ENCODE measurements at regions not wholly inside any gene's neighbourhood (a gene's known extent, or its start where the extent isn't known, plus 50 kb on each side); places are given as distances from the start of the nearest gene placed in this dataset.

- no peaks in the 10 kb centered on the region for H3K9me3 ChIP-seq (ENCODE audit: low read depth, low read length)
- no peaks in the 10 kb centered on the region for H3K27me3 ChIP-seq (ENCODE audit: insufficient read depth, low read length)
- no peak overlapping the region for H3K4me3 ChIP-seq (ENCODE audit: low read length)
- H3K4me1 ChIP-seq (ENCODE audit: insufficient read depth, low read length): no peaks in the 10 kb centered on the region
Measured at GRCh38 chr22:49097171-49097925, 730.3 kb downstream of the BRD1 start.

- no peaks in the 10 kb centered on the region for H3K27me3 ChIP-seq (ENCODE audit: insufficient read depth, low read length)
Measured at GRCh38 chr22:49096476-49096875, 731.2 kb downstream of the BRD1 start.

DNA sequence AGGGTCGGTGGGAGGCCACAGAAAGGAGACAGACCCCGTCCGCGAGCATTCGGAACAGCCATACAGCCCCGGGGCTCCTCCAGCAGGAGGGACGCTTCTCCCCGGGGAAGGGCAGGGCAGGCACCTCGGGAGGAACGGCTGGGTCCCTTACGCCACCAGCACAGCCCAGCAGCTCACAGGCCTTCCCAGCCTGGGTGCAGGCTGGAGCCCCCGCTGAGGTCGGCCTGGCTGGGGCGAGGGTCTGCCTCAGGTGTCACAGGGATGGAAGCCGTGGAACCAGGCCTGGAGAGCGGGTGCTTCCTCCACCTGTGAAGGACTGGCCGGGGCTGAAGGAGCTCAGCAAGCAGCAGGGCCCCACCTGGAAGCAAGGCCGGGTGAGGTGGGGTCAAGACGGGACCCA lies 732.3 kb downstream of the BRD1 start:
- H3K4me3 ChIP-seq (ENCODE audit: low read length): no peak overlapping the region

More at GRCh38 chr22:49096476-49096875, 731.2 kb downstream of the BRD1 start:
- Histone ChIP-seq H3K4me3 (ENCODE audit: low read length) (no peak overlapping the region), H3K9me3 (ENCODE audit: low read depth, low read length) (no peaks in the 10 kb centered on the region), H3K4me1 (ENCODE audit: insufficient read depth, low read length) (no peaks in the 10 kb centered on the region)

DNA sequence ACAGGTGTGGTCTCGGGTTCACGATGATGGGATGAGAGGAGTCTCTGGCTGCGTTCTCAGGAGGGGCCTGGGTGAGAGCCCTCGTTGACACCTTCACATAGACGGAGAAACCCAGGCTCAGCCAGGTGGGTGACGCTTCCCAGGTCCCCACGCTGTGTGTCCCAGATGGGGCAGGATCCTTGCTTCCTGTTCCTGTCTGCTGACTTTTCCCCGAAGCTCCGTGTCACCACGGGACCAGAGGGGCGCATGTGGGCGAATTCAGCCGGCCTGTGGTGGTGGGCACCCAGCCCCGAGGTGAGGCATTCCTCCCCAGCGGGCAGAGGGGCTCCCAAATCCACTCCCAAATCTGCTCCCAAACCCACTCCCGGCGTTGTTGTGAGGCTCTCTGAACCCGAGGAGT lies 732.8 kb downstream of the BRD1 start:
- H3K4me3 ChIP-seq (ENCODE audit: low read length): no peak overlapping the region

More for the DNA sequence above, 732.3 kb downstream of the BRD1 start:
- H3K4me1 ChIP-seq (ENCODE audit: insufficient read depth, low read length): no peaks in the 10 kb centered on the region
- H3K27me3 ChIP-seq (ENCODE audit: insufficient read depth, low read length): no peaks in the 10 kb centered on the region
- H3K9me3 ChIP-seq (ENCODE audit: low read depth, low read length): no peaks in the 10 kb centered on the region

DNA sequence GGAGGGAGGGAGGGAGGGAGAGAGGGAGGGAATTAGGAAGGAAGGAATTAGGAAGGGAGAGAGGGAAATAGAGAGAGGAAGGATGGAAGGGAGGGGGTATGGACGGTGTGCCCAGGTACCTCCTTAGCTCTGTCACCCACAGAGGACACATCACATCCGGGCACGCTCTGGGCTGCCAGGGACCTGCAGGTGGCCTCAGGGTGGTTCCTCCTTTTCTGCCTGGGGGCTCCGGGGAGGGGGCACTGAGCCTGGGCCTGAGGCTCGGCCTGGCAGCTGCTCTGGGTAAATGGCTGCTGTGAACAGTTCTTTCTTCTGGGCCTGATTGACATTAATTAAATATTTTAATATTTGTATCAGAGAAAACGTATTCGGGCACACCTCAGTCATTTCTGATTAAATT lies 733.5 kb downstream of the BRD1 start:
- Histone ChIP-seq H3K4me1 (ENCODE audit: insufficient read depth, low read length) (no peaks in the 10 kb centered on the region), H3K27me3 (ENCODE audit: insufficient read depth, low read length) (no peaks in the 10 kb centered on the region), H3K4me3 (ENCODE audit: low read length) (no peak overlapping the region), H3K9me3 (ENCODE audit: low read depth, low read length) (no peaks in the 10 kb centered on the region)

More for the DNA sequence above, 732.8 kb downstream of the BRD1 start:
- Histone ChIP-seq H3K27me3 (ENCODE audit: insufficient read depth, low read length) (no peaks in the 10 kb centered on the region), H3K4me1 (ENCODE audit: insufficient read depth, low read length) (no peaks in the 10 kb centered on the region), H3K9me3 (ENCODE audit: low read depth, low read length) (no peaks in the 10 kb centered on the region)

GRCh38 chr22:49093192-49093880 lies 734.3 kb downstream of the BRD1 start:
- Histone ChIP-seq H3K4me1 (ENCODE audit: insufficient read depth, low read length) (no peaks in the 10 kb centered on the region), H3K9me3 (ENCODE audit: low read depth, low read length) (no peaks in the 10 kb centered on the region), H3K4me3 (ENCODE audit: low read length) (no peak overlapping the region), H3K27me3 (ENCODE audit: insufficient read depth, low read length) (no peaks in the 10 kb centered on the region)

DNA sequence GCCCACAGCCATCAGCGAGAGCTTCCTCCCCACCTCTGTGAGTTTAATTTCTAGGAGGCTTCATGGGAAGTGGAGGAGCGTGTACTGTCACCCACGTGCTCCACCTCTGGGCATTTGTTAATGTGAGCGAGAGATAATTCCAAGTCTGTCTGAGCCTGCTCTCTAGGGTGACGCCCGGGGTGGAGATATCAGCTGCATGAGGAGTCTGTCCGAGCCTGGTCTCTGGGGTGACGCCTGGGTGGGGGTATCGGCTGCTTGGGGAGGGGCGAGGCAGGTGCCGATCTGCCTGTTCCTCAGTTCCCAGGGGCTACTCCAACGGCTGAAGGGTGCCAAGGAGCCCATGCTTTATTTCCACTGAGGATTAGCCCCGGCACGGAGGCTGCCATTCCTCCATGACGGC lies 735.0 kb downstream of the BRD1 start:
- Histone ChIP-seq H3K4me3 (ENCODE audit: low read length) (no peak overlapping the region), H3K27me3 (ENCODE audit: insufficient read depth, low read length) (no peaks in the 10 kb centered on the region), H3K9me3 (ENCODE audit: low read depth, low read length) (no peaks in the 10 kb centered on the region), H3K4me1 (ENCODE audit: insufficient read depth, low read length) (no peaks in the 10 kb centered on the region)

DNA sequence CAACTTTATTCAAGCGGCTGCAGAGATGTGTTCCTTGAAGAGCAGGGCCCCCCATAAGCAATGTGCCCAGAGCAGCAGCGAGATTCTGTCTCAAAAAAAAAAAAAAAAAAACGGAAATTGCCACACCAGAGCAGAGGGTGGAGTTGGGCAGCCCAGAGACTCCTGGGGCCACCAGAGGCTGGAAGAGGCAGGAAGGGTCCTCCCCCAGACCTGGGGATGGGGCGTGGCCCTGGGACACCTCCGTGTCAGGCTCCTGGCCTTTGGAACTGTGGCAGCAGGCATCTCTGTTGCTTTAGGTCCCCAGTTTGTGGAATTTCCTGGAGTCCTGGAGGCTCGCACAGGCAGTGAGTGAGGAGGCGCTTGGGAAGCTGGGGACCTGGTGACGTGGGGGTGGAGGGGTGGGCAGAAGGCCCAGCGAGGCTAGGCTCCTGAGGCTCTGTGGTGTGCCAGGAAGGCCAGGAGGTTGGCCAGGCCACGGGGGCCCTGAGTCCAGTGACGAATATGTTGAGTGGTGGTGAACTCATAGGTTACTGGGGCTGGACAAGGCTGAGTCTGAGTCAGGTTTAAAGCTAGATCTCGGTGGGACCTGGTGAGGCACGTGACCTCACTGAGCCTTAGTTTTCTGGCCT lies 735.6 kb downstream of the BRD1 start:
- H3K9me3 ChIP-seq (ENCODE audit: low read depth, low read length): no peaks in the 10 kb centered on the region
- H3K4me1 ChIP-seq (ENCODE audit: insufficient read depth, low read length): no peaks in the 10 kb centered on the region
- H3K27me3 ChIP-seq (ENCODE audit: insufficient read depth, low read length): no peaks in the 10 kb centered on the region
- no peak overlapping the region for H3K4me3 ChIP-seq (ENCODE audit: low read length)

DNA sequence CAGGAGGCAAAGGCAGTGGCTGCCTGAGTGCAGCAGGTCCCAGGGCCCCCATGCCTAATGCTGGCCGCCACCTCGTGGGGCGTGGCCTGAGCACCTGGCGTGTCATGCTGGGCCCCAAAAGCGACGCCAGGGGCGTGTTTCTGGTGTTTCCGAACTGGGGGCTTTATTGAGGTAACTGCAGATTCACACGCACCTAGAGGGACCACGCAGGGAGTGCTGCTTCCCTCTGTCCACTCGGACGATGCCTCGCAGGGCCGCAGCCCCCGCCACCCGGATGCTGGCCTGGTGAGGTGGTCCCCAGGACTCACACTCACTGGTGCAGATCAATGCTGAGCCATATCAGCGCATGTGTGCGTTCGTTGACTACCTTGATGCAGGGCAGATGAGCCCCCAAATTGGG lies 736.2 kb downstream of the BRD1 start:
- Histone ChIP-seq H3K4me1 (ENCODE audit: insufficient read depth, low read length) (no peaks in the 10 kb centered on the region), H3K4me3 (ENCODE audit: low read length) (no peak overlapping the region), H3K27me3 (ENCODE audit: insufficient read depth, low read length) (no peaks in the 10 kb centered on the region), H3K9me3 (ENCODE audit: low read depth, low read length) (no peaks in the 10 kb centered on the region)

- no peaks in the 10 kb centered on the region for H3K27me3 ChIP-seq (ENCODE audit: insufficient read depth, low read length)
- no peaks in the 10 kb centered on the region for H3K9me3 ChIP-seq (ENCODE audit: low read depth, low read length)
- no peak overlapping the region for H3K4me3 ChIP-seq (ENCODE audit: low read length)
- H3K4me1 ChIP-seq (ENCODE audit: insufficient read depth, low read length): no peaks in the 10 kb centered on the region
Measured at GRCh38 chr22:49090853-49091135, 736.9 kb downstream of the BRD1 start.

- H3K4me1 ChIP-seq (ENCODE audit: insufficient read depth, low read length): no peaks in the 10 kb centered on the region
Measured at GRCh38 chr22:49090061-49090852, 737.4 kb downstream of the BRD1 start.

DNA sequence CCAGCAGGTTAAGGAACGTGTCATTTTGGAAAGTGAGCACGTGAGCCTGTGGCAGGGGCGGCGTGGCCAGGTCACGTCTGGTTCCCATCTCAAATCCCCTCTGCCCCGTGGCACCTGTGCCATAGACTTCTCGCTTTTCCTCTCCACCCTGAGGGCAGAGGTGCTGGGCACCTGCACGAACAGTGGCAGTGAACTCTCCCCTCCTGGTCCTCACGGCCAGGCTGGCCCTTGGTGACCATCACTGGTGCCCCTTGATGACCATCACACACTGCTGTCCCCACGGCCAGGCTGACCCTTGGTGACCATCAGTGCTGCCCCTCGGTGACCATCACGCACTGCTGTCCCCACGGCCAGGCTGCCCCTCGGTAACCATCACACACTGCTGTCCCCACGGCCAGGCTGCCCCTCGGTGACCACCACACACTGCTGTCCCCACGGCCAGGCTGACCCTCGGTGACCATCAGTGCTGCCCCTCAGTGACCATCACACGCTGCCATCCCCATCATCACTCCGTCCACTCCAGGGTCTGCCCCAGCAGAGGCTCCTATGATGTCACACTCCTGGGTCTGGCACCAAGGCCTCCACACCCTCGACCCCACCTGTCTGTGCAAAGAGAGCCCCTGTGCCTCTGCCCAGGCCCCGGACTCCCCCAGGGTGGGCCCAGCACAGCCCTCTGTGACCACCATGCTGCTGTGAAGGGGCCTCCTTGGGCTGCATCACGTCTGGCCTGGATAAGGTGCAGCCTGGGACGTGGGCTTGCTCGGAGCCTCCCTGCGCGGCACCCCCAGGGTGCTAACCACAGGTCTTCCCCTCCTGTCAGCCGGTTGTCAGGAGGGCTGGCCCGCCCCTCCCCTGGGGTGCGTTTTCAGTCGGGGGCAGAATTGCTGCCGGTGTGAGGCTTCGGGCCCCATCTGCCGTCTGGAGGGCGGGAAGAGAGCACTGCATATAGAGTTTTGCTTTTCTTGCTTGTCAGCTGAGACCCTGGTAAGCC lies 738.6 kb downstream of the BRD1 start:
- Histone ChIP-seq H3K9me3 (ENCODE audit: low read depth, low read length) (no peaks in the 10 kb centered on the region), H3K4me1 (ENCODE audit: insufficient read depth, low read length) (no peaks in the 10 kb centered on the region), H3K27me3 (ENCODE audit: insufficient read depth, low read length) (no peaks in the 10 kb centered on the region), H3K4me3 (ENCODE audit: low read length) (no peak overlapping the region)

More at GRCh38 chr22:49090061-49090852, 737.4 kb downstream of the BRD1 start:
- H3K4me3 ChIP-seq (ENCODE audit: low read length): no peak overlapping the region
- H3K27me3 ChIP-seq (ENCODE audit: insufficient read depth, low read length): no peaks in the 10 kb centered on the region
- no peaks in the 10 kb centered on the region for H3K9me3 ChIP-seq (ENCODE audit: low read depth, low read length)

DNA sequence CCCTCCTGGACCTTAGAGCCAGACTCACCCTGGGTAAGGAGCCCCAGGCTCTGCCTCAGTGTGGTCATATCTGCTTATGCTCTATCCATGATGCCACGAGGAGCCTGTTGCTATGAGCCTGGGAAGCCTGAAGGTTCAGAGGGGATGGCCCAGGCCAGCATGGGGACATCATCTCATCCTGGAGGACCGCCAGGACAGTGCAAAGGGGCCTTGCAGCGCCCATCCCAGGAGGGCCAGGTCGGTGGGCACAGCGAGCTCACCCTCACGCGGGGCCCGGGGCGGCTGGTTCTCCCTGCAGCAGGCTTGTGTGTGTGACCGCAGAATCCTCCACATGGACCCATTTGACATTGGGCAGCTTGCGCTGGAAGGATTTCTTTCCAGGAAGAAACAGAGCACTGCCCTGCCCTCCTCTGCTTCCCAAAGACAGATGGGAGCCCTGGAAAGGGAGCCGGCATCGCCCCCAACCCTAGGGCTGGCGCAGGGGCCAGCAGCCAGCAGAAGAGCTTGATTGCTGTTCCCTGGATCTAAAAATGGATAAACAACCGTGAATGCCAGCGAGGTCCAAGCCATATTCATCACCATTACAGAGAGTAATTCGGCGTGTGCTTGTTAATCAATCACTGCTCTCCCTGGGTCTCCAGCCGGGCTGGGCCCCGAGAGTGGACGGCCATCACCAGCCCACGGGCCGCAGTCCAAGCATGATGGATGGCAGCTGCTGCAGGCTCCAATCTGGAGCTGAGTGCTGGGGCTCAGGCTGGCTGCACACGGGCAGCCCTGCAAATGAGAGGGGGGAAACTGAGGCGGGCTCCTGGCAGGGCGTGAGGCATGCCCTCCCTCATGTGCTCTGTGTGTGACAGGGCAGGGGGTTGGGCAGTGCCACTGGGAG lies 739.7 kb downstream of the BRD1 start:
- Histone ChIP-seq H3K9me3 (ENCODE audit: low read depth, low read length) (no peaks in the 10 kb centered on the region), H3K4me1 (ENCODE audit: insufficient read depth, low read length) (no peaks in the 10 kb centered on the region), H3K27me3 (ENCODE audit: insufficient read depth, low read length) (no peaks in the 10 kb centered on the region), H3K4me3 (ENCODE audit: low read length) (no peak overlapping the region)

Data from mononuclear cell (primary cell).